Upper lobe of left lung (tissue), 6 donors: ENCODE measurements at regions not wholly inside any gene's neighbourhood (a gene's known extent, or its start where the extent isn't known, plus 50 kb on each side); places are given as distances from the start of the nearest gene placed in this dataset.

ENCODE experiments used
- ATAC-seq, 2 donors: fragments of 200-7000 bp; cut with Tn5 transposase; one replicate each; pipeline ENCODE4 v1.9.1; 2022; ENCODE audit warnings: mild to moderate bottlenecking in 2 of 2, moderate library complexity in 2 of 2; ENCODE audit not compliant: low FRiP score in 2 of 2
- DNase-seq, 2 donors: peaks; one replicate each; pipeline ENCODE4 v3.0.0-alpha.2; 2019 to 2020
- H3K27ac ChIP-seq, 4 donors: fragments of 200-600 bp; sonication (generic); one replicate each; pipeline ENCODE4 v1.5.1; 2016 to 2019
- H3K27me3 ChIP-seq, 4 donors: fragments of 200-600 bp; sonication (generic); one replicate each; pipeline ENCODE4 v1.5.1; 2017 to 2019
- H3K36me3 ChIP-seq, 4 donors: fragments of 200-600 bp; sonication (generic); one replicate each; pipeline ENCODE4 v1.5.1; 2016 to 2019
- H3K4me1 ChIP-seq, 4 donors: fragments of 200-600 bp; sonication (generic); one replicate each; pipeline ENCODE4 v1.5.1; 2018 to 2019
- H3K4me3 ChIP-seq, 4 donors: fragments of 200-600 bp; sonication (generic); one replicate each; pipeline ENCODE4 v1.5.1; 2017 to 2019; ENCODE audit warnings: mild to moderate bottlenecking in 2 of 4, moderate library complexity in 1 of 4
- H3K9me3 ChIP-seq, 4 donors: fragments of 200-600 bp; sonication (generic); one replicate each; pipeline ENCODE4 v1.5.1; 2018 to 2019
- EP300 ChIP-seq, 4 donors: sonication (generic); formaldehyde crosslinking; IDR thresholded peaks; one replicate each; pipeline ENCODE4 v1.5.1; 2017; ENCODE audit warnings: antibody characterized with exemption in 4 of 4, control low read depth in 2 of 4
- POLR2A ChIP-seq, 4 donors: fragments of 450-650 bp; IDR thresholded peaks; one replicate each; pipeline ENCODE4 v1.5.1; 2016 to 2017; ENCODE audit warnings: antibody characterized with exemption in 4 of 4, mild to moderate bottlenecking in 2 of 4
- POLR2AphosphoS5 ChIP-seq, 2 donors: sonication (generic); formaldehyde crosslinking; IDR thresholded peaks; one replicate each; pipeline ENCODE4 v1.5.1; 2017; ENCODE audit warnings: antibody characterized with exemption in 2 of 2
- WGBS, 2 donors: methylation state at CpG; one replicate each; pipeline ENCODE4 v1.1.5; 2017 to 2018; 5-methylcytosine and 5-hydroxymethylcytosine counted together
- TF ChIP-seq, protein P1 (sequence below), 6 experiments: fragments of 450-650 bp in 4 of 6; fragments of 200-600 bp in 2 of 6; sonication (generic) in 2 of 6; IDR thresholded peaks; one replicate each; pipeline ENCODE4 v1.5.1; 2016 to 2019; ENCODE audit warnings: antibody characterized with exemption in 6 of 6
- donor health status: DM: no; HTN: no; CAD: no; lungs with moderate emphysema.
- donor health status: DM: no; HTN: yes; CAD: no; lungs with severe emphysema.

DNA sequence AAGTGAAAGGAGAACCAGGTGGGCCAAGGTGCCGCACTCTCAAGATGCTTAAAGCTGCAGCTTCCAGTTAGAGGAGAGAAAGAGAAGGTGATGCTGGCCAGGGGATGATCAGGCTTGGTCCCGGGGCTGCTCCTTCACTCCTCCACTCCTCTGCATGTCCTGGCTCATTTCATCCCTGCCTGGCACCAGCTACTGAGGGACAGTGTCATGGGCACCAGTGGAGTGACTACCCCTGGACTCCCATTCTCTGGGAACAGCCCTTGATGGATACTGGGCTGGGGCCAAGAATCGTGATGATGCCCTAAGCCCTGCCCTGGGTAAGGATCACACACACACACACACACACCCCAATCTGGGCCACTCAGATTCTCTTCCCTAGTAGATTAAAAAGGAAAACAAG, 243.7 kb downstream of the UACA start:
- no peak for ATAC-seq
- TF ChIP-seq POLR2A (IDR thresholded peaks at IDR 0.05) = no peak
- TF ChIP-seq, protein P1, sequence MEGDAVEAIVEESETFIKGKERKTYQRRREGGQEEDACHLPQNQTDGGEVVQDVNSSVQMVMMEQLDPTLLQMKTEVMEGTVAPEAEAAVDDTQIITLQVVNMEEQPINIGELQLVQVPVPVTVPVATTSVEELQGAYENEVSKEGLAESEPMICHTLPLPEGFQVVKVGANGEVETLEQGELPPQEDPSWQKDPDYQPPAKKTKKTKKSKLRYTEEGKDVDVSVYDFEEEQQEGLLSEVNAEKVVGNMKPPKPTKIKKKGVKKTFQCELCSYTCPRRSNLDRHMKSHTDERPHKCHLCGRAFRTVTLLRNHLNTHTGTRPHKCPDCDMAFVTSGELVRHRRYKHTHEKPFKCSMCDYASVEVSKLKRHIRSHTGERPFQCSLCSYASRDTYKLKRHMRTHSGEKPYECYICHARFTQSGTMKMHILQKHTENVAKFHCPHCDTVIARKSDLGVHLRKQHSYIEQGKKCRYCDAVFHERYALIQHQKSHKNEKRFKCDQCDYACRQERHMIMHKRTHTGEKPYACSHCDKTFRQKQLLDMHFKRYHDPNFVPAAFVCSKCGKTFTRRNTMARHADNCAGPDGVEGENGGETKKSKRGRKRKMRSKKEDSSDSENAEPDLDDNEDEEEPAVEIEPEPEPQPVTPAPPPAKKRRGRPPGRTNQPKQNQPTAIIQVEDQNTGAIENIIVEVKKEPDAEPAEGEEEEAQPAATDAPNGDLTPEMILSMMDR (IDR thresholded peaks at IDR 0.05) = no peak
- no peak for TF ChIP-seq EP300 (IDR thresholded peaks at IDR 0.05)
- TF ChIP-seq POLR2AphosphoS5 (IDR thresholded peaks at IDR 0.05) = no peak
- Histone ChIP-seq H3K4me3 (no peak overlapping the region), H3K27me3 (no peaks in the 10 kb centered on the region), H3K36me3 (no peaks in the 10 kb centered on the region), H3K4me1 (no peaks in the 10 kb centered on the region), H3K9me3 (no peaks in the 10 kb centered on the region), H3K27ac (no peak overlapping the region)
- peak in 1 of 2 donors; percentile 14 for DNase-seq
- 95 to 98% methylated on average over 2 to 3 of the region's 3 CpGs for WGBS, 2 donors

DNA sequence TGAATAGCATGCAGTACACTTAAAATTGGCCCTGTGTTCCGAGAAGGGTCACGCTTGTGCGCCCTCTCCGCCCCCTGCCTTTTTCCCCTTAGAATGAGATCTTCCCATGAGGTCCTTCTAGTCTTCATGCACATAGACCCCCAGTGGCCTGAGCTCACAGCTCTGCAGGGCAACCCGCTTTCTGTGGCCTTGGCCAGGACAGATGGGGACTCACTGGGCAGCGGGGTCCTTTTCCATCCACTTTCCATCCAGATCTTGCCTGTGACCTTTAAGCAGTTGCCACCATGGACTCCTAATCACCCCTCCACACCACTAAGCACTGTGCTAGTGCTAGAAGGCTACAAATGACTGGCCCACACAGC, 244.4 kb downstream of the UACA start:
- peak in 1 of 2 donors; percentile 9 for DNase-seq
- 96 to 100% methylated on average over 6 of the region's 6 CpGs for WGBS, 2 donors
- Histone ChIP-seq H3K27me3 (no peaks in the 10 kb centered on the region), H3K27ac (no peak overlapping the region), H3K36me3 (no peaks in the 10 kb centered on the region), H3K4me3 (no peak overlapping the region), H3K4me1 (no peaks in the 10 kb centered on the region), H3K9me3 (no peaks in the 10 kb centered on the region)
- no peak for TF ChIP-seq EP300 (IDR thresholded peaks at IDR 0.05)
- no peak for TF ChIP-seq POLR2A (IDR thresholded peaks at IDR 0.05)
- TF ChIP-seq, protein P1 (IDR thresholded peaks at IDR 0.05) = no peak
- no peak for TF ChIP-seq POLR2AphosphoS5 (IDR thresholded peaks at IDR 0.05)
- no peak for ATAC-seq

DNA sequence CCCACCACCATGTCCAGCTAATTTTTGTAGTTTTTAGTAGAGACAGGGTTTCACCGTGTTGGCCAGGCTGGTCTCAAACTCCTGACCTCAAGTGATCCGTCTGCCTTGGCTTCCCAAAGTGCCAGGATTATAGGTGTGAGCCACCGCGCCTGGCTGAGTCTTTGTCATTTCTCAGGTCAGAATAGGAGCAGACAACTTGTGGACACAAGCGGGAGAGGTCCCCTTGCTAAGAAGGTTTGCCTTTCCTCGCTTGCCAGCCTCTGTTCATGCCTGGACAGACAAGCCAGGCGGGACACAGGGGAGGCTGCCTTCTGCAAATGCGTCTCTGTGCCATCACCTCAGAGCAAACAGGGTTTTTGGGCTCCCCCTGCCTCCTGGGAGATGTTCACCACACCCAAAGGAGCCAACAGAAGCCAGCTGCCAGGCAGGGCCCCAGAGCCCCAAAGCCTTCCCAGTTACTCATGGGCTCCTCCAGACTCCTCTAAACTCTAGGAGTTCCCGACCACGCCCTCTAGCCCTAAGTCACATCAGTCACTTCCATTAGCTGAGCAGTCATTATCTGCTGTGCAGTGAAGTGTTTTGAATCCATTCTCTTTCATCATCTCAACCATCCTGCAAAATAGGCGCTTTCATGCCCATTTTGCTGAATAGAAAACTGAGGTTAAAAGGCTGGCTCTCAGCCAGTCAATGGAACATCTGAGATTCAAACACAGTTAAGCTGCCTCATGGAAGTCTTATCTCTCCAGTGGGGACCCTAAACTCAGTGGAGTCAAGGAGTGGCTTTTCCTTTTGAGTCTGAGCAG, 245.0 kb downstream of the UACA start:
- 97 to 98% methylated on average over 9 to 11 of the region's 11 CpGs for WGBS, 2 donors
- Histone ChIP-seq H3K36me3 (no peaks in the 10 kb centered on the region), H3K4me3 (no peak overlapping the region), H3K27me3 (no peaks in the 10 kb centered on the region), H3K27ac (no peak overlapping the region), H3K4me1 (no peaks in the 10 kb centered on the region), H3K9me3 (no peaks in the 10 kb centered on the region)
- DNase-seq (no peak), ATAC-seq (no peak)
- TF ChIP-seq POLR2A (IDR thresholded peaks at IDR 0.05) (no peak), EP300 (IDR thresholded peaks at IDR 0.05) (no peak), POLR2AphosphoS5 (IDR thresholded peaks at IDR 0.05) (no peak)
- TF ChIP-seq, protein P1 (IDR thresholded peaks at IDR 0.05) = no peak

DNA sequence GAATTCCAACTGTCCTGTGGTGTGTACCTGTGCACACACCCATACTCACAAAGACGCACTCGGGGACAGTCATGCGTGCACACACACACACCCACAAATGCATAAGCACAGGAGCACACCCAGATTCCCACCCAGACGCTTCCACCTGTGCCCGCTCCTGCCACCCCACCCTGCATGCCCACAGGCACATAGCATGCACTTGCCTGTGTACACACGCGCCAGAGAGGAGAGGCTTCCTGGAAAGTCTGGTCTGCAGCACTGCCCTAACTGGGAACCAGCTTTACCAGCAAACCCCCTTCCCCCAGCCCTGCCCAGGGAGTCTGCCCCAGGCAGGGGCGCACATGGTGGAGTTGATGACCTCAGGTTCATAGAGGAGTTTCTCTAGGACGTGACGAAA, 246.2 kb downstream of the UACA start:
- Histone ChIP-seq H3K4me1 (no peaks in the 10 kb centered on the region), H3K9me3 (no peaks in the 10 kb centered on the region), H3K4me3 (no peak overlapping the region), H3K27me3 (no peaks in the 10 kb centered on the region), H3K27ac (no peak overlapping the region), H3K36me3 (no peaks in the 10 kb centered on the region)
- 62 to 81% methylated on average over 10 of the region's 10 CpGs for WGBS, 2 donors
- ATAC-seq = peak in 1 of 2 donors; percentile 37
- peak in 1 of 2 donors; percentile 36 for DNase-seq
- no peak for TF ChIP-seq POLR2AphosphoS5 (IDR thresholded peaks at IDR 0.05)
- TF ChIP-seq, protein P1 (IDR thresholded peaks at IDR 0.05) = no peak
